HG03520 (cell line): ENCODE measurements at regions not wholly inside any gene's neighbourhood (a gene's known extent, or its start where the extent isn't known, plus 50 kb on each side); places are given as distances from the start of the nearest gene placed in this dataset.

Experiments used
- ATAC-seq: cut with Tn5 transposase; IDR thresholded peaks from one replicate; pipeline ENCODE4 v1.9.1; 2021; ENCODE audit warnings: mild to moderate bottlenecking, moderate library complexity; ENCODE audit not compliant: unreplicated experiment

GRCh38 chr16:87250431-87250960 lies 66.7 kb downstream of the C16orf95 start:
- ATAC-seq = no peak

- no peak for ATAC-seq
Observed at GRCh38 chr16:87252269-87252970, 64.8 kb downstream of the C16orf95 start.
